CD8-positive, alpha-beta memory T cell (primary cell): ENCODE measurements at regions not wholly inside any gene's neighbourhood (a gene's known extent, or its start where the extent isn't known, plus 50 kb on each side); places are given as distances from the start of the nearest gene placed in this dataset.
A peak's percentile ranks its signal among the peaks of the same experiment; 100 is the strongest.

ENCODE experiments used
- CTCF ChIA-PET: fragments of 350-600 bp; sonication (Branson Sonifier 250); formaldehyde crosslinking; loops from one replicate; lab custom pipeline; 2021; ENCODE audit warnings: antibody characterized with exemption; lab: Charles Lee
- POLR2A ChIA-PET: fragments of 350-600 bp; sonication (Branson Sonifier 250); formaldehyde crosslinking; loops from one replicate; lab custom pipeline; 2021; ENCODE audit warnings: antibody characterized with exemption; lab: Charles Lee
- DNase-seq, 5 donors: peaks; one replicate each; pipeline versions ENCODE4 v3.0.0 to v3.0.0-alpha.2; 2020 to 2022; ENCODE audit warnings: mixed read lengths in 1 of 5
- H3K27ac ChIP-seq: one replicate; pipeline ENCODE4 v1.7.0; 2013; ENCODE audit warnings: low read depth, mild to moderate bottlenecking, low read length, moderate library complexity
- H3K27me3 ChIP-seq: 2 replicates; pipeline ENCODE4 v1.7.0; 2013; ENCODE audit warnings: low read length, mild to moderate bottlenecking; ENCODE audit not compliant: insufficient read depth, poor library complexity, severe bottlenecking
- H3K36me3 ChIP-seq: 2 replicates; pipeline ENCODE4 v1.7.0; 2013; ENCODE audit warnings: mild to moderate bottlenecking, low read length, moderate library complexity; ENCODE audit not compliant: insufficient read depth
- H3K4me1 ChIP-seq: 2 replicates; pipeline ENCODE4 v1.7.0; 2013; ENCODE audit warnings: mild to moderate bottlenecking, low read length, moderate library complexity; ENCODE audit not compliant: insufficient read depth
- H3K4me3 ChIP-seq: 2 replicates; pipeline ENCODE4 v1.7.0; 2013; ENCODE audit warnings: mild to moderate bottlenecking, low read length
- H3K9me3 ChIP-seq: 2 replicates; pipeline ENCODE4 v1.7.0; 2013; ENCODE audit warnings: mild to moderate bottlenecking, low read length
- H3K27ac Mint-ChIP-seq, 8 donors: one replicate each; pipeline ENCODE4 v1.8.0; 2020 to 2021; ENCODE audit warnings: mixed read lengths in 8 of 8, mild to moderate bottlenecking in 6 of 8, inconsistent platforms in 3 of 8, moderate library complexity in 3 of 8
- H3K27me3 Mint-ChIP-seq, 2 donors: one replicate each; pipeline ENCODE4 v1.8.0; 2020 to 2021; ENCODE audit warnings: mixed read lengths in 2 of 2, mild to moderate bottlenecking in 1 of 2, moderate library complexity in 1 of 2
- H3K36me3 Mint-ChIP-seq, 3 donors: one replicate each; pipeline ENCODE4 v1.8.0; 2020 to 2021; ENCODE audit warnings: mixed read lengths in 3 of 3, inconsistent platforms in 1 of 3, mild to moderate bottlenecking in 1 of 3
- H3K4me1 Mint-ChIP-seq, 3 donors: one replicate each; pipeline ENCODE4 v1.8.0; 2020 to 2021; ENCODE audit warnings: mixed read lengths in 3 of 3, inconsistent platforms in 1 of 3, mild to moderate bottlenecking in 1 of 3
- H3K4me3 Mint-ChIP-seq, 7 donors: one replicate each; pipeline ENCODE4 v1.8.0; 2020 to 2021; ENCODE audit warnings: mixed read lengths in 7 of 7, mild to moderate bottlenecking in 6 of 7, moderate library complexity in 4 of 7, inconsistent platforms in 2 of 7
- H3K9me3 Mint-ChIP-seq, 5 donors: one replicate each; pipeline ENCODE4 v1.8.0; 2020 to 2022; ENCODE audit warnings: mixed read lengths in 5 of 5, mild to moderate bottlenecking in 3 of 5, moderate library complexity in 2 of 5, inconsistent platforms in 1 of 5

DNA sequence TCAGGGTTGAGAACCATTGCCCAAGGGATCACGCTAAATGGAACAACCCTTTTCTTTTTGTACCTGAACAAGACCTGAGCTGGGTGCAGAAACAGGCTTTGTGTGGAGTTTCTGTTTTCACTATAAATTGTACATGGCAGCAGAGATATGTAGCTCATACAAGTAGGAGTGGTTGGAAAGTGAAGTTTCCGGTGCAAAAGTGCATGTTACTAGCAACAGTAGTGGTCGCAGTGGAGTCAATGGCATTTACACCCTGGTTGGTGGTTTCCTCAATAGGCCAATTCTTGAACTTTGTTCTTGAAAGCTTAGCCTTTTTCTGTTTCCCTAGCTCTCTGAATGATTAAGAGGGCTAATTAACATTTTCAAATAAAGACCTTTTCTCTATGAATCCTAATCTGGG, 170.7 kb downstream of the NEBL start:
- H3K9me3 ChIP-seq, result no peaks in the 10 kb centered on the region
- CTCF ChIA-PET, result no interaction called here
- Mint-ChIP-seq H3K4me1 (no peaks in the 10 kb centered on the region), H3K27me3 (no peaks in the 10 kb centered on the region), H3K27ac (no peak overlapping the region), H3K36me3 (no peaks in the 10 kb centered on the region), H3K9me3 (peaks cover 6 to 32% (median 9%) of the 10 kb centered on the region in 5 donors), H3K4me3 (no peak overlapping the region)
- POLR2A ChIA-PET, result no interaction called here
- no peaks in the 10 kb centered on the region for H3K36me3 ChIP-seq
- no peaks in the 10 kb centered on the region for H3K4me1 ChIP-seq
- no peak for DNase-seq
- no peak overlapping the region for H3K27ac ChIP-seq
- H3K27me3 ChIP-seq, result no peaks in the 10 kb centered on the region
- no peak overlapping the region for H3K4me3 ChIP-seq

GRCh38 chr10:20714979-20715378, 182.1 kb downstream of the NEBL start:
- Histone ChIP-seq H3K27ac (no peak overlapping the region), H3K36me3 (no peaks in the 10 kb centered on the region), H3K4me1 (no peaks in the 10 kb centered on the region), H3K4me3 (no peak overlapping the region), H3K9me3 (no peaks in the 10 kb centered on the region), H3K27me3 (no peaks in the 10 kb centered on the region)
- peaks cover 0 to 2% of the 10 kb centered on the region in 2 donors for H3K27me3 Mint-ChIP-seq
- H3K27ac Mint-ChIP-seq, result no peak overlapping the region
- H3K9me3 Mint-ChIP-seq, result peaks cover 5 to 14% (median 6%) of the 10 kb centered on the region in 5 donors
- CTCF ChIA-PET, result no interaction called here
- no peaks in the 10 kb centered on the region for H3K36me3 Mint-ChIP-seq
- POLR2A ChIA-PET, result no interaction called here
- H3K4me3 Mint-ChIP-seq, result no peak overlapping the region
- DNase-seq, result no peak
- H3K4me1 Mint-ChIP-seq, result no peaks in the 10 kb centered on the region

- Histone ChIP-seq H3K36me3 (no peaks in the 10 kb centered on the region), H3K27me3 (no peaks in the 10 kb centered on the region), H3K27ac (no peak overlapping the region), H3K4me3 (no peak overlapping the region), H3K9me3 (no peaks in the 10 kb centered on the region), H3K4me1 (no peaks in the 10 kb centered on the region)
- H3K36me3 Mint-ChIP-seq, result no peaks in the 10 kb centered on the region
- no peaks in the 10 kb centered on the region for H3K4me1 Mint-ChIP-seq
- ChIA-PET POLR2A (no interaction called here), CTCF (no interaction called here)
- no peak overlapping the region for H3K27ac Mint-ChIP-seq
- DNase-seq, result no peak
- peaks cover 0 to 2% of the 10 kb centered on the region in 2 donors for H3K27me3 Mint-ChIP-seq
- no peak overlapping the region for H3K4me3 Mint-ChIP-seq
- H3K9me3 Mint-ChIP-seq, result peaks cover 5 to 14% (median 6%) of the 10 kb centered on the region in 5 donors
Measured at GRCh38 chr10:20714518-20714917, 182.6 kb downstream of the NEBL start.

DNA sequence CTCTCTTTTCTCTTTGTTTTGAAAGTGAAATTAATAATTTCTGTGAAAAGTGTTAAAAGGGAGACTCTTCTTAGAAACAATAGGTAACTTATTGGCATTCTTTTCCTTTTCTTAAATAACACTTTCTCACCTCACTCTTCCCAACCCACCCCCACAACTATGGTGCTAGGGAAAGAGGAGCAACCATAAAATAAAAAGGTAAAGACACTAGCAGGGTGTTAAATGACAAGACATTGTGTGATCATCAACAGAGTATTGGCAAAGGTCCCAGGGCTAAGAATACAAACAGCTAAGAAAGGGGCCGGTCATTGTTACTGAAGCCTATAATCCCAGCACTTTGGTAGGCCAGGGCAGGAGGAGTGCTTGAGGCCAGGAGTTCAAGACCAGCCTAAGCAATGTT, 183.7 kb downstream of the NEBL start:
- no peak overlapping the region for H3K4me3 ChIP-seq
- DNase-seq, result no peak
- Mint-ChIP-seq H3K4me3 (no peak overlapping the region), H3K9me3 (peaks cover 4 to 13% (median 6%) of the 10 kb centered on the region in 5 donors), H3K4me1 (no peaks in the 10 kb centered on the region), H3K27me3 (peaks cover 0 to 2% of the 10 kb centered on the region in 2 donors), H3K27ac (peak overlapping the region in 1 of 8 donors; percentile 66), H3K36me3 (no peaks in the 10 kb centered on the region)
- H3K36me3 ChIP-seq, result no peaks in the 10 kb centered on the region
- no peaks in the 10 kb centered on the region for H3K27me3 ChIP-seq
- H3K9me3 ChIP-seq, result no peaks in the 10 kb centered on the region
- CTCF ChIA-PET, result no interaction called here
- POLR2A ChIA-PET, result no interaction called here
- H3K27ac ChIP-seq, result no peak overlapping the region
- H3K4me1 ChIP-seq, result no peaks in the 10 kb centered on the region

DNA sequence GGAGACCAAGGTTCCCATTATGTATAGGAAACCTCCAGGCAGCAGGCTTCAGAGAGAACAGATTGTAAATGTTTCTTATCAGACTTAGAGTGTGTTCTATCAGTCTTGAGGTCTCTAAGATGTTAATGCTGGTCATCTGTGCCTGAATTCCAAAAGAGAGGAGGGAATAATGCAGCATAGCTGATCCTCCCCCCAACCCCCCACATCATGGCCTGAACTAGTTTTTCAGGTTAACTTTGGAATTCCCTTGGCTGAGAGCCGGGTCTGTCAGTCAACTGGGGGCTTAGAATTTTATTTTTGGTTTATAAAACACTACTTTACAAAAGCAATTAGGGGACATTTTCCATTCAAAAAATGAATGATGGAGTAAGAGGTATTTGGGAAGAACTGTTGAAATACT, 184.3 kb downstream of the NEBL start:
- no peaks in the 10 kb centered on the region for H3K27me3 ChIP-seq
- H3K27me3 Mint-ChIP-seq, result peaks cover 0 to 2% of the 10 kb centered on the region in 2 donors
- ChIA-PET POLR2A (no interaction called here), CTCF (no interaction called here)
- H3K9me3 ChIP-seq, result no peaks in the 10 kb centered on the region
- H3K27ac ChIP-seq, result no peak overlapping the region
- H3K4me1 Mint-ChIP-seq, result no peaks in the 10 kb centered on the region
- no peaks in the 10 kb centered on the region for H3K36me3 ChIP-seq
- DNase-seq, result no peak
- no peak overlapping the region for H3K4me3 Mint-ChIP-seq
- H3K4me1 ChIP-seq, result no peaks in the 10 kb centered on the region
- no peak overlapping the region for H3K4me3 ChIP-seq
- no peaks in the 10 kb centered on the region for H3K36me3 Mint-ChIP-seq
- no peak overlapping the region for H3K27ac Mint-ChIP-seq
- peaks cover 3 to 13% (median 6%) of the 10 kb centered on the region in 5 donors for H3K9me3 Mint-ChIP-seq

DNA sequence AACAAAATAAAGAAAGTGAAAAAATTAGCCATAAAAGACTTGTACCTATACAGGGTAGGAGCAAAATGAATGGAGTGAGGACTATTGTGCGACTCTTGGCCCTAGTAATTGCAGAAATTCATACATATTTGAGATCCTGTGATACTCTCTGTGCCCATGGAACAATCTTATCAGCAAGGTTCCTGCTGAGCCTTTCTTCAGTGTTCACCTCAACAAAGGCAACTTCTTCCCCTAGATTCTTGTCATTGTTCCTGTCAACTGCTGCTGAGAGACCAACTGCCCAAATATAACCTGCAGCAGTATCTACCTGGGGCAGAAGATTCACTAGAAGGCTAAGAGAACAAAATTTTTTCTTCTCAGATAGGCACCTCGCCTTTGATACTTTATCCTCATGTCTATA, 187.4 kb downstream of the NEBL start:
- Histone ChIP-seq H3K27ac (no peak overlapping the region), H3K4me1 (no peaks in the 10 kb centered on the region), H3K4me3 (no peak overlapping the region), H3K36me3 (no peaks in the 10 kb centered on the region), H3K9me3 (no peaks in the 10 kb centered on the region), H3K27me3 (no peaks in the 10 kb centered on the region)
- no peak for DNase-seq
- H3K4me3 Mint-ChIP-seq, result no peak overlapping the region
- H3K9me3 Mint-ChIP-seq, result peaks cover 0 to 10% (median 5%) of the 10 kb centered on the region in 5 donors
- H3K27me3 Mint-ChIP-seq, result no peaks in the 10 kb centered on the region
- ChIA-PET CTCF (no interaction called here), POLR2A (no interaction called here)
- H3K27ac Mint-ChIP-seq, result no peak overlapping the region
- no peaks in the 10 kb centered on the region for H3K4me1 Mint-ChIP-seq
- H3K36me3 Mint-ChIP-seq, result no peaks in the 10 kb centered on the region

DNA sequence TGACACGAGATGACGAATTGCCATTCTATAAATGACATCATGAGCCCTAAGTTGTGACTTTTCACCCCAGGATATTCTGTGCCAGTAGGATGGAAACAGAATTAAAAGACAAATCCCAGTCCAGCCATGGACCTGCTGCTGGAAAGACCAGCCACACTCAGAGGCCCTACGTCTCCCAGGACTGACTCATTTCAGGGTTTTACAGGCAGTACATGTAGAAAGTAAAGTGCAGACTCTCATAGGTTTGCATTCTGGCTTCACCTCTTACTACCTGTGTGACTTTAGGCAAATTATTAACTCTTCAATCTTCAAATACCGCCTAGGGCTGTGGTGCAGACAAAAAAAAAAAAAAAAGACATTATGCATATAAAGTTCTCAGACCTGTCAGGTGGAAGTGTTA, 188.8 kb downstream of the NEBL start:
- Histone ChIP-seq H3K4me3 (no peak overlapping the region), H3K27ac (no peak overlapping the region), H3K4me1 (no peaks in the 10 kb centered on the region), H3K27me3 (no peaks in the 10 kb centered on the region), H3K9me3 (no peaks in the 10 kb centered on the region), H3K36me3 (no peaks in the 10 kb centered on the region)
- H3K36me3 Mint-ChIP-seq, result no peaks in the 10 kb centered on the region
- H3K9me3 Mint-ChIP-seq, result peaks cover 1 to 9% (median 8%) of the 10 kb centered on the region in 5 donors
- ChIA-PET CTCF (no interaction called here), POLR2A (no interaction called here)
- H3K27ac Mint-ChIP-seq, result peak overlapping the region in 1 of 8 donors; percentile 1
- no peak for DNase-seq
- H3K4me3 Mint-ChIP-seq, result no peak overlapping the region
- H3K4me1 Mint-ChIP-seq, result no peaks in the 10 kb centered on the region
- H3K27me3 Mint-ChIP-seq, result no peaks in the 10 kb centered on the region

GRCh38 chr10:20707251-20707650, 189.9 kb downstream of the NEBL start:
- Histone ChIP-seq H3K9me3 (no peaks in the 10 kb centered on the region), H3K27me3 (no peaks in the 10 kb centered on the region), H3K27ac (no peak overlapping the region), H3K4me1 (no peaks in the 10 kb centered on the region), H3K4me3 (no peak overlapping the region), H3K36me3 (no peaks in the 10 kb centered on the region)
- Mint-ChIP-seq H3K9me3 (peaks cover 6 to 13% (median 8%) of the 10 kb centered on the region in 5 donors), H3K27me3 (no peaks in the 10 kb centered on the region), H3K27ac (no peak overlapping the region), H3K4me3 (no peak overlapping the region), H3K4me1 (no peaks in the 10 kb centered on the region), H3K36me3 (no peaks in the 10 kb centered on the region)
- no peak for DNase-seq
- CTCF ChIA-PET, result no interaction called here
- POLR2A ChIA-PET, result no interaction called here

GRCh38 chr10:20698837-20699236, 198.3 kb downstream of the NEBL start:
- Mint-ChIP-seq H3K4me3 (no peak overlapping the region), H3K27me3 (no peaks in the 10 kb centered on the region), H3K27ac (no peak overlapping the region), H3K36me3 (no peaks in the 10 kb centered on the region), H3K9me3 (peaks cover 5 to 32% (median 10%) of the 10 kb centered on the region in 5 donors), H3K4me1 (no peaks in the 10 kb centered on the region)
- ChIA-PET CTCF (no interaction called here), POLR2A (no interaction called here)
- no peaks in the 10 kb centered on the region for H3K4me1 ChIP-seq
- no peaks in the 10 kb centered on the region for H3K9me3 ChIP-seq
- no peak for DNase-seq
- H3K4me3 ChIP-seq, result no peak overlapping the region
- no peaks in the 10 kb centered on the region for H3K36me3 ChIP-seq
- no peak overlapping the region for H3K27ac ChIP-seq
- no peaks in the 10 kb centered on the region for H3K27me3 ChIP-seq
